HG03571 (cell line): ENCODE measurements at regions not wholly inside any gene's neighbourhood (a gene's known extent, or its start where the extent isn't known, plus 50 kb on each side); places are given as distances from the start of the nearest gene placed in this dataset.
"Not testable (repeated sequence)": the region's sequence is repeated elsewhere in the genome, so short reads cannot be mapped to it uniquely, and the experiment has no call there.

Source experiments
- ATAC-seq: cut with Tn5 transposase; IDR thresholded peaks from one replicate; pipeline ENCODE4 v1.9.1; 2021; ENCODE audit not compliant: unreplicated experiment

DNA sequence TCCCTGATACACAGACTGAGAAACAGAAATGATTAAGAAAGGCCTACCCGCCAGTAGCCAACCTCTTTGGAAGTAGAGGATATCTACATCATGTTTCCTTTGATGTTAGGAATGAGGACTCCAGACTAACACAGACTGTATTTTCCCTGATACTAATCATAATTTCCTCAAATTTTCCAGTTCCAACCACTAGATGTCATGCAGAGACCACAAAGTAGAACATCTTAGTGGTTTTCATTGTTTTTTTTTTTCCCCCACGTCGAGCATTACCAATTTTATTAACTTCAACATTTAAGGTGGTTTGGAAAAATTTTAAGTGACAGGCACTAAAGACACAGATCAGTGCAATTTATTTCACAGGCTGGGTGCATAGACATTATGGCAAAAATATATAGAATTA, 303.6 kb downstream of the ANKRD30BL start:
- not testable (repeated sequence) for ATAC-seq
